CD4-positive, alpha-beta T cell (primary cell): ENCODE measurements at regions not wholly inside any gene's neighbourhood (a gene's known extent, or its start where the extent isn't known, plus 50 kb on each side); places are given as distances from the start of the nearest gene placed in this dataset.

Experiments
- ATAC-seq: fragments of 200-7000 bp; cut with Tn5 transposase; one replicate; pipeline ENCODE4 v1.10.0; 2022; ENCODE audit warnings: mild to moderate bottlenecking; ENCODE audit not compliant: poor library complexity
- CTCF ChIA-PET: fragments of 350-600 bp; sonication (Branson Sonifier 250); formaldehyde crosslinking; loops from one replicate; lab custom pipeline; 2021; ENCODE audit warnings: antibody characterized with exemption, inconsistent platforms; lab: Charles Lee
- POLR2A ChIA-PET: fragments of 350-600 bp; sonication (Branson Sonifier 250); formaldehyde crosslinking; loops from one replicate; lab custom pipeline; 2021; ENCODE audit warnings: antibody characterized with exemption, inconsistent platforms; lab: Charles Lee
- DNase-seq, 14 experiments: peaks; one replicate each; pipeline ENCODE4 v3.0.0-alpha.2; 2013 to 2020; ENCODE audit warnings: mixed read lengths in 2 of 14
- H3K27ac ChIP-seq, 2 donors: one replicate each; pipeline versions ENCODE4 v1.5.1 to v1.7.0; 2013; ENCODE audit warnings: low read length in 2 of 2, low read depth in 1 of 2, mild to moderate bottlenecking in 1 of 2
- H3K27me3 ChIP-seq, 2 experiments: 1 replicate in 1 of 2; 2 replicates in 1 of 2; pipeline versions ENCODE4 v1.6.1 to v1.7.0; 2013; ENCODE audit warnings: low read length in 2 of 2, control low read depth in 1 of 2, mild to moderate bottlenecking in 1 of 2, moderate library complexity in 1 of 2; ENCODE audit not compliant: insufficient read depth in 2 of 2, control insufficient read depth in 1 of 2
- H3K36me3 ChIP-seq: one replicate; pipeline ENCODE4 v1.6.1; 2013; ENCODE audit warnings: low read length, control low read depth; ENCODE audit not compliant: insufficient read depth
- H3K4me1 ChIP-seq: one replicate; pipeline ENCODE4 v1.6.1; 2013; ENCODE audit warnings: low read length, control low read depth; ENCODE audit not compliant: insufficient read depth
- H3K4me3 ChIP-seq: one replicate; pipeline ENCODE4 v1.5.1; 2013; ENCODE audit warnings: mild to moderate bottlenecking, low read length, moderate library complexity
- H3K9me3 ChIP-seq, 2 experiments: 1 replicate in 1 of 2; 2 replicates in 1 of 2; pipeline versions ENCODE4 v1.6.1 to v1.7.0; 2013; ENCODE audit warnings: low read length in 2 of 2, mild to moderate bottlenecking in 2 of 2, control low read depth in 1 of 2, moderate library complexity in 1 of 2; ENCODE audit not compliant: control insufficient read depth in 1 of 2, insufficient read depth in 1 of 2
- H3K27ac Mint-ChIP-seq: one replicate; pipeline ENCODE4 v1.8.0; 2020; ENCODE audit warnings: mixed read lengths
- H3K27me3 Mint-ChIP-seq: one replicate; pipeline ENCODE4 v1.8.0; 2021; ENCODE audit warnings: mixed read lengths
- H3K36me3 Mint-ChIP-seq: one replicate; pipeline ENCODE4 v1.8.0; 2021; ENCODE audit warnings: low read depth, mixed read lengths
- H3K4me1 Mint-ChIP-seq: one replicate; pipeline ENCODE4 v1.8.0; 2021; ENCODE audit warnings: low read depth, mixed read lengths
- H3K4me3 Mint-ChIP-seq: one replicate; pipeline ENCODE4 v1.8.0; 2020; ENCODE audit warnings: mild to moderate bottlenecking, mixed read lengths
- H3K9me3 Mint-ChIP-seq: one replicate; pipeline ENCODE4 v1.8.0; 2020; ENCODE audit warnings: mixed read lengths
- CTCF ChIP-seq: fragments of 200-600 bp; IDR thresholded peaks from one replicate; pipeline ENCODE4 v1.8.0; 2022; ENCODE audit warnings: antibody characterized with exemption, mild to moderate bottlenecking
- intact Hi-C, 2 experiments: fragments of 100-400 bp; cut with DNase I in 1 of 2; cut with micrococcal nuclease in 1 of 2; formaldehyde crosslinking; loops; one replicate each; pipeline versions ENCODE4 v1.15.1 to v1.9.0; 2023 to 2025; cut with DNase I, micrococcal nuclease

- Mint-ChIP-seq H3K27me3 (no peaks in the 10 kb centered on the region), H3K4me1 (no peaks in the 10 kb centered on the region), H3K27ac (no peak overlapping the region), H3K4me3 (no peak overlapping the region), H3K36me3 (no peaks in the 10 kb centered on the region), H3K9me3 (peaks cover 3% of the 10 kb centered on the region)
- intact Hi-C loops, result no loop called here
- Histone ChIP-seq H3K36me3 (no peaks in the 10 kb centered on the region), H3K4me1 (no peaks in the 10 kb centered on the region), H3K9me3 (no peaks in the 10 kb centered on the region), H3K27ac (no peak overlapping the region), H3K4me3 (no peak overlapping the region), H3K27me3 (no peaks in the 10 kb centered on the region)
- no peak for TF ChIP-seq CTCF
- ChIA-PET CTCF (no interaction called here), POLR2A (no interaction called here)
- no peak for DNase-seq
- ATAC-seq, result no peak
These were observed 1126.6 kb downstream of the FAT4 start for GRCh38 chr4:126441173-126442035.

GRCh38 chr4:126445596-126445995 is 1130.8 kb downstream of the FAT4 start:
- intact Hi-C loops, result no loop called here
- no peaks in the 10 kb centered on the region for H3K4me1 ChIP-seq
- CTCF ChIA-PET, result no interaction called here
- H3K9me3 ChIP-seq, result no peaks in the 10 kb centered on the region
- no peak overlapping the region for H3K27ac ChIP-seq
- H3K36me3 Mint-ChIP-seq, result no peaks in the 10 kb centered on the region
- H3K9me3 Mint-ChIP-seq, result peaks cover 3% of the 10 kb centered on the region
- no peak for ATAC-seq
- DNase-seq, result no peak
- no peak overlapping the region for H3K27ac Mint-ChIP-seq
- H3K4me3 Mint-ChIP-seq, result no peak overlapping the region
- H3K36me3 ChIP-seq, result no peaks in the 10 kb centered on the region
- no peaks in the 10 kb centered on the region for H3K27me3 Mint-ChIP-seq
- H3K4me1 Mint-ChIP-seq, result no peaks in the 10 kb centered on the region
- H3K4me3 ChIP-seq, result no peak overlapping the region
- TF ChIP-seq CTCF, result no peak
- POLR2A ChIA-PET, result no interaction called here
- no peaks in the 10 kb centered on the region for H3K27me3 ChIP-seq

- Histone ChIP-seq H3K27me3 (no peaks in the 10 kb centered on the region), H3K9me3 (no peaks in the 10 kb centered on the region), H3K36me3 (no peaks in the 10 kb centered on the region), H3K27ac (no peak overlapping the region), H3K4me1 (no peaks in the 10 kb centered on the region), H3K4me3 (no peak overlapping the region)
- peaks cover 7% of the 10 kb centered on the region for H3K9me3 Mint-ChIP-seq
- ATAC-seq (no peak), DNase-seq (no peak)
- CTCF ChIA-PET, result no interaction called here
- no peaks in the 10 kb centered on the region for H3K27me3 Mint-ChIP-seq
- H3K36me3 Mint-ChIP-seq, result no peaks in the 10 kb centered on the region
- no peaks in the 10 kb centered on the region for H3K4me1 Mint-ChIP-seq
- intact Hi-C loops, result no loop called here
- no peak for TF ChIP-seq CTCF
- H3K4me3 Mint-ChIP-seq, result no peak overlapping the region
- H3K27ac Mint-ChIP-seq, result no peak overlapping the region
- POLR2A ChIA-PET, result no interaction called here
These were observed 1132.2 kb downstream of the FAT4 start for GRCh38 chr4:126446917-126447316.
